Small intestine (tissue), 7 donors: ENCODE measurements at regions not wholly inside any gene's neighbourhood (a gene's known extent, or its start where the extent isn't known, plus 50 kb on each side); places are given as distances from the start of the nearest gene placed in this dataset.
A peak's percentile ranks its signal among the peaks of the same experiment; 100 is the strongest.
"Not testable (repeated sequence)": the region's sequence is repeated elsewhere in the genome, so short reads cannot be mapped to it uniquely, and the experiment has no call there.

Source experiments
- DNase-seq, 2 donors: peaks; one replicate each; pipeline versions ENCODE4 v3.0.0 to v3.0.0-alpha.2; 2013
- FAIRE-seq: peaks from 2 replicates; lab custom pipeline; 2012; peaks lifted over from hg19 to GRCh38; lab: Jason Lieb, UNC
- H3K27ac ChIP-seq, 3 donors: one replicate each; pipeline ENCODE4 v1.5.1; 2013; ENCODE audit warnings: low read length in 2 of 3, mild to moderate bottlenecking in 2 of 3, control low read depth in 1 of 3, inconsistent platforms in 1 of 3, low read depth in 1 of 3, moderate library complexity in 1 of 3
- H3K27me3 ChIP-seq, 3 donors: one replicate each; pipeline ENCODE4 v1.6.1; 2013; ENCODE audit warnings: low read length in 3 of 3, inconsistent platforms in 1 of 3; ENCODE audit not compliant: control insufficient read depth in 3 of 3, insufficient read depth in 3 of 3
- H3K36me3 ChIP-seq, 3 donors: one replicate each; pipeline ENCODE4 v1.6.1; 2013; ENCODE audit warnings: low read length in 3 of 3, inconsistent platforms in 1 of 3, low read depth in 1 of 3, mild to moderate bottlenecking in 1 of 3, moderate library complexity in 1 of 3; ENCODE audit not compliant: control insufficient read depth in 3 of 3, insufficient read depth in 2 of 3
- H3K4me1 ChIP-seq, 3 donors: one replicate each; pipeline ENCODE4 v1.6.1; 2013; ENCODE audit warnings: low read length in 2 of 3, inconsistent platforms in 1 of 3, low read depth in 1 of 3, mild to moderate bottlenecking in 1 of 3, moderate library complexity in 1 of 3; ENCODE audit not compliant: control insufficient read depth in 3 of 3, insufficient read depth in 2 of 3
- H3K4me3 ChIP-seq, 3 donors: one replicate each; pipeline ENCODE4 v1.5.1; 2013; ENCODE audit warnings: low read length in 3 of 3, control low read depth in 1 of 3, inconsistent platforms in 1 of 3, low read depth in 1 of 3, mild to moderate bottlenecking in 1 of 3, moderate library complexity in 1 of 3
- H3K9me3 ChIP-seq, 2 donors: one replicate each; pipeline ENCODE4 v1.6.1; 2013; ENCODE audit warnings: low read depth in 1 of 2, low read length in 1 of 2; ENCODE audit not compliant: control insufficient read depth in 2 of 2, insufficient read depth in 1 of 2
- WGBS, 3 donors: extraction: QIAGEN DNeasy Blood & Tissue Kit; methylation state at CpG; one replicate each; pipeline ENCODE4 v1.1.7; 2013; 5-methylcytosine and 5-hydroxymethylcytosine counted together
- donor health status: healthy with polysubstance abuse.
- donor health status: control.
- donor health status: control.
- donor health status: Bipolar disorder and iron deficiency.
- donor health status: healthy.

GRCh38 chr4:159027535-159027934, 75.3 kb upstream of the RAPGEF2 start:
- H3K27ac ChIP-seq, result no peak overlapping the region
- FAIRE-seq (no peak), DNase-seq (no peak)
- H3K4me1 ChIP-seq, result peaks cover 0 to 2% (median 0%) of the 10 kb centered on the region in 3 donors
- 71 to 84% (median 79%) methylated on average over 2 of the region's 2 CpGs for WGBS, 3 donors
- H3K4me3 ChIP-seq, result no peak overlapping the region
- H3K9me3 ChIP-seq, result no peaks in the 10 kb centered on the region
- no peaks in the 10 kb centered on the region for H3K27me3 ChIP-seq
- no peaks in the 10 kb centered on the region for H3K36me3 ChIP-seq

GRCh38 chr4:159029481-159029880, 73.4 kb upstream of the RAPGEF2 start:
- 88 to 93% (median 89%) methylated on average over 1 of the region's 1 CpG for WGBS, 3 donors
- FAIRE-seq, result no peak
- no peak overlapping the region for H3K27ac ChIP-seq
- no peaks in the 10 kb centered on the region for H3K9me3 ChIP-seq
- DNase-seq, result no peak
- no peaks in the 10 kb centered on the region for H3K27me3 ChIP-seq
- no peak overlapping the region for H3K4me3 ChIP-seq
- H3K4me1 ChIP-seq, result no peaks in the 10 kb centered on the region
- H3K36me3 ChIP-seq, result no peaks in the 10 kb centered on the region

GRCh38 chr4:159030297-159030696, 72.6 kb upstream of the RAPGEF2 start:
- DNase-seq, H3K4me1 ChIP-seq, H3K4me3 ChIP-seq, H3K36me3 ChIP-seq, H3K9me3 ChIP-seq, H3K27ac ChIP-seq, FAIRE-seq, H3K27me3 ChIP-seq: not testable (repeated sequence)
- WGBS, 3 donors, result 80 to 89% (median 81%) methylated on average over 2 of the region's 2 CpGs

GRCh38 chr4:159035570-159035969, 67.3 kb upstream of the RAPGEF2 start:
- no peak overlapping the region for H3K4me3 ChIP-seq
- FAIRE-seq, result no peak
- H3K36me3 ChIP-seq, result no peaks in the 10 kb centered on the region
- no peaks in the 10 kb centered on the region for H3K4me1 ChIP-seq
- no peak for DNase-seq
- no peaks in the 10 kb centered on the region for H3K27me3 ChIP-seq
- H3K9me3 ChIP-seq, result no peaks in the 10 kb centered on the region
- no peak overlapping the region for H3K27ac ChIP-seq
- 31 to 49% (median 35%) methylated on average over 1 of the region's 1 CpG for WGBS, 3 donors

- H3K27ac ChIP-seq, result no peak overlapping the region
- no peak for FAIRE-seq
Measured at GRCh38 chr4:159038536-159038935, 64.3 kb upstream of the RAPGEF2 start.

GRCh38 chr4:159041054-159042034, 61.5 kb upstream of the RAPGEF2 start:
- H3K27ac ChIP-seq, result no peak overlapping the region
- no peaks in the 10 kb centered on the region for H3K27me3 ChIP-seq
- DNase-seq (no peak), FAIRE-seq (no peak)
- H3K36me3 ChIP-seq, result no peaks in the 10 kb centered on the region
- H3K4me3 ChIP-seq, result no peak overlapping the region
- H3K9me3 ChIP-seq, result peaks cover 0 to 3% of the 10 kb centered on the region in 2 donors
- WGBS, 3 donors, result 74 to 86% (median 77%) methylated on average over 6 of the region's 6 CpGs
- H3K4me1 ChIP-seq, result no peaks in the 10 kb centered on the region

More at GRCh38 chr4:159038536-159038935, 64.3 kb upstream of the RAPGEF2 start:
- H3K27me3 ChIP-seq, result no peaks in the 10 kb centered on the region
- no peaks in the 10 kb centered on the region for H3K36me3 ChIP-seq
- H3K4me1 ChIP-seq, result no peaks in the 10 kb centered on the region
- no peak overlapping the region for H3K4me3 ChIP-seq
- 86 to 95% (median 88%) methylated on average over 3 of the region's 3 CpGs for WGBS, 3 donors
- DNase-seq, result no peak
- H3K9me3 ChIP-seq, result no peaks in the 10 kb centered on the region

GRCh38 chr4:159042097-159042605, 60.7 kb upstream of the RAPGEF2 start:
- no peak for FAIRE-seq
- H3K4me1 ChIP-seq, result peaks cover 0 to 2% (median 0%) of the 10 kb centered on the region in 3 donors
- peak in 1 of 2 donors; percentile 56 for DNase-seq
- H3K9me3 ChIP-seq, result peaks cover 0 to 3% of the 10 kb centered on the region in 2 donors
- 5 to 23% (median 22%) methylated on average over 5 of the region's 5 CpGs for WGBS, 3 donors
- no peak overlapping the region for H3K4me3 ChIP-seq
- H3K27me3 ChIP-seq, result no peaks in the 10 kb centered on the region
- no peaks in the 10 kb centered on the region for H3K36me3 ChIP-seq
- no peak overlapping the region for H3K27ac ChIP-seq

GRCh38 chr4:159042868-159043267, 60.0 kb upstream of the RAPGEF2 start:
- no peak overlapping the region for H3K4me3 ChIP-seq
- H3K36me3 ChIP-seq, result no peaks in the 10 kb centered on the region
- FAIRE-seq (no peak), DNase-seq (no peak)
- no peaks in the 10 kb centered on the region for H3K27me3 ChIP-seq
- no peak overlapping the region for H3K27ac ChIP-seq
- H3K4me1 ChIP-seq, result peaks cover 0 to 6% (median 0%) of the 10 kb centered on the region in 3 donors
- 85 to 94% (median 91%) methylated on average over 4 of the region's 4 CpGs for WGBS, 3 donors
- H3K9me3 ChIP-seq, result peaks cover 0 to 3% of the 10 kb centered on the region in 2 donors
